ENCODE measurements at regions not wholly inside any gene's neighbourhood (a gene's known extent, or its start where the extent isn't known, plus 50 kb on each side); places are given as distances from the start of the nearest gene placed in this dataset.
"Not testable (repeated sequence)": the region's sequence is repeated elsewhere in the genome, so short reads cannot be mapped to it uniquely, and the experiment has no call there.

GRCh38 chr7:68833422-68833821 is 764.9 kb upstream of the AUTS2 start:
- Histone ChIP-seq H3K36me3 (ENCODE audit: insufficient read depth, low read length) (no peaks in the 10 kb centered on the region), H2AFZ (ENCODE audit: low read depth, low read length) (no peak overlapping the region)

GRCh38 chr7:68839014-68839413 is 759.3 kb upstream of the AUTS2 start:
- no peak overlapping the region for H3K9ac ChIP-seq (ENCODE audit: low read length)
- no peaks in the 10 kb centered on the region for H3K9me3 ChIP-seq (ENCODE audit: insufficient read depth, low read depth, low read length)
- H3K36me3 ChIP-seq (ENCODE audit: insufficient read depth, low read length), result no peaks in the 10 kb centered on the region
- H3K4me1 Mint-ChIP-seq (ENCODE audit: low read depth, unreplicated experiment), result no peaks in the 10 kb centered on the region
- FAIRE-seq (no peak), DNase-seq (ENCODE audit: low read depth) (no peak)
- no peaks in the 10 kb centered on the region for H4K20me1 ChIP-seq (ENCODE audit: insufficient read depth, low read length)
- H3K27me3 Mint-ChIP-seq (ENCODE audit: low read depth, unreplicated experiment), result no peaks in the 10 kb centered on the region
- no peaks in the 10 kb centered on the region for H3K27me3 ChIP-seq (ENCODE audit: insufficient read depth, low read length)
- no peak overlapping the region for H3K27ac ChIP-seq (ENCODE audit: low read depth, low read length)
- TF ChIP-seq EZH2 (IDR thresholded peaks at IDR 0.05; ENCODE audit: insufficient read depth, low read length) (no peak), CTCF (IDR thresholded peaks at IDR 0.05; ENCODE audit: insufficient read depth, low read depth, low read length) (no peak)
- no peak overlapping the region for H3K4me3 Mint-ChIP-seq (ENCODE audit: unreplicated experiment)
- peaks cover 3% of the 10 kb centered on the region for H3K9me3 Mint-ChIP-seq (ENCODE audit: unreplicated experiment)
- H3K27ac Mint-ChIP-seq (ENCODE audit: unreplicated experiment), result no peak overlapping the region
- H3K4me1 ChIP-seq (ENCODE audit: insufficient read depth, low read length), result no peaks in the 10 kb centered on the region
- H3K4me2 ChIP-seq (ENCODE audit: low read length), result no peak overlapping the region
- H3K79me2 ChIP-seq (ENCODE audit: insufficient read depth, low read length), result no peaks in the 10 kb centered on the region
- no peak overlapping the region for H2AFZ ChIP-seq (ENCODE audit: low read depth, low read length)
- H3K36me3 Mint-ChIP-seq (ENCODE audit: low read depth, unreplicated experiment), result no peaks in the 10 kb centered on the region
- no peak overlapping the region for H3K4me3 ChIP-seq (ENCODE audit: insufficient read depth, low read depth, low read length)

More at GRCh38 chr7:68833422-68833821, 764.9 kb upstream of the AUTS2 start:
- H3K36me3 Mint-ChIP-seq (ENCODE audit: low read depth, unreplicated experiment), result no peaks in the 10 kb centered on the region
- H3K4me1 ChIP-seq (ENCODE audit: insufficient read depth, low read length), result no peaks in the 10 kb centered on the region
- TF ChIP-seq EZH2 (IDR thresholded peaks at IDR 0.05; ENCODE audit: insufficient read depth, low read length) (no peak), CTCF (IDR thresholded peaks at IDR 0.05; ENCODE audit: insufficient read depth, low read depth, low read length) (no peak)
- no peaks in the 10 kb centered on the region for H3K27me3 ChIP-seq (ENCODE audit: insufficient read depth, low read length)
- no peaks in the 10 kb centered on the region for H3K79me2 ChIP-seq (ENCODE audit: insufficient read depth, low read length)
- H3K27me3 Mint-ChIP-seq (ENCODE audit: low read depth, unreplicated experiment), result no peaks in the 10 kb centered on the region
- peaks cover 11% of the 10 kb centered on the region for H3K9me3 Mint-ChIP-seq (ENCODE audit: unreplicated experiment)
- H3K9me3 ChIP-seq (ENCODE audit: insufficient read depth, low read depth, low read length), result no peaks in the 10 kb centered on the region
- FAIRE-seq (no peak), DNase-seq (ENCODE audit: low read depth) (peak; percentile 42)
- H3K27ac Mint-ChIP-seq (ENCODE audit: unreplicated experiment), result no peak overlapping the region
- H4K20me1 ChIP-seq (ENCODE audit: insufficient read depth, low read length), result no peaks in the 10 kb centered on the region
- H3K27ac ChIP-seq (ENCODE audit: low read depth, low read length), result no peak overlapping the region
- no peaks in the 10 kb centered on the region for H3K4me1 Mint-ChIP-seq (ENCODE audit: low read depth, unreplicated experiment)
- no peak overlapping the region for H3K4me3 Mint-ChIP-seq (ENCODE audit: unreplicated experiment)
- no peak overlapping the region for H3K4me3 ChIP-seq (ENCODE audit: insufficient read depth, low read depth, low read length)
- H3K4me2 ChIP-seq (ENCODE audit: low read length), result no peak overlapping the region
- no peak overlapping the region for H3K9ac ChIP-seq (ENCODE audit: low read length)

- Histone ChIP-seq H3K27ac (ENCODE audit: low read depth, low read length) (no peak overlapping the region), H2AFZ (ENCODE audit: low read depth, low read length) (no peak overlapping the region), H3K4me1 (ENCODE audit: insufficient read depth, low read length) (no peaks in the 10 kb centered on the region), H3K79me2 (ENCODE audit: insufficient read depth, low read length) (no peaks in the 10 kb centered on the region), H3K36me3 (ENCODE audit: insufficient read depth, low read length) (no peaks in the 10 kb centered on the region), H4K20me1 (ENCODE audit: insufficient read depth, low read length) (no peaks in the 10 kb centered on the region), H3K4me2 (ENCODE audit: low read length) (no peak overlapping the region), H3K9me3 (ENCODE audit: insufficient read depth, low read depth, low read length) (no peaks in the 10 kb centered on the region), H3K4me3 (ENCODE audit: insufficient read depth, low read depth, low read length) (no peak overlapping the region), H3K9ac (ENCODE audit: low read length) (no peak overlapping the region), H3K27me3 (ENCODE audit: insufficient read depth, low read length) (no peaks in the 10 kb centered on the region)
- FAIRE-seq, result no peak
- Mint-ChIP-seq H3K27me3 (ENCODE audit: low read depth, unreplicated experiment) (no peaks in the 10 kb centered on the region), H3K36me3 (ENCODE audit: low read depth, unreplicated experiment) (no peaks in the 10 kb centered on the region), H3K27ac (ENCODE audit: unreplicated experiment) (no peak overlapping the region), H3K4me1 (ENCODE audit: low read depth, unreplicated experiment) (no peaks in the 10 kb centered on the region), H3K9me3 (ENCODE audit: unreplicated experiment) (peaks cover 8% of the 10 kb centered on the region), H3K4me3 (ENCODE audit: unreplicated experiment) (no peak overlapping the region)
- TF ChIP-seq EZH2 (IDR thresholded peaks at IDR 0.05; ENCODE audit: insufficient read depth, low read length) (no peak), CTCF (IDR thresholded peaks at IDR 0.05; ENCODE audit: insufficient read depth, low read depth, low read length) (no peak)
- peak; percentile 27 for DNase-seq (ENCODE audit: low read depth)
Observed at GRCh38 chr7:68840991-68841390, 757.3 kb upstream of the AUTS2 start.

GRCh38 chr7:68843985-68844384 is 754.3 kb upstream of the AUTS2 start:
- FAIRE-seq; H3K27ac ChIP-seq (ENCODE audit: low read depth, low read length); H3K36me3 ChIP-seq (ENCODE audit: insufficient read depth, low read length); H3K4me1 ChIP-seq (ENCODE audit: insufficient read depth, low read length); H2AFZ ChIP-seq (ENCODE audit: low read depth, low read length); H3K79me2 ChIP-seq (ENCODE audit: insufficient read depth, low read length); H3K9me3 ChIP-seq (ENCODE audit: insufficient read depth, low read depth, low read length); H3K36me3 Mint-ChIP-seq (ENCODE audit: low read depth, unreplicated experiment); H3K27ac Mint-ChIP-seq (ENCODE audit: unreplicated experiment); H3K27me3 Mint-ChIP-seq (ENCODE audit: low read depth, unreplicated experiment); H3K27me3 ChIP-seq (ENCODE audit: insufficient read depth, low read length); DNase-seq (ENCODE audit: low read depth); H3K4me3 ChIP-seq (ENCODE audit: insufficient read depth, low read depth, low read length); H3K4me2 ChIP-seq (ENCODE audit: low read length); H3K9ac ChIP-seq (ENCODE audit: low read length); H3K4me1 Mint-ChIP-seq (ENCODE audit: low read depth, unreplicated experiment); H4K20me1 ChIP-seq (ENCODE audit: insufficient read depth, low read length); H3K4me3 Mint-ChIP-seq (ENCODE audit: unreplicated experiment): not testable (repeated sequence)
- peaks cover 10% of the 10 kb centered on the region for H3K9me3 Mint-ChIP-seq (ENCODE audit: unreplicated experiment)

All from astrocyte (in vitro differentiated cells and primary cell).